OCI-LY1 (cell line): ENCODE measurements at regions not wholly inside any gene's neighbourhood (a gene's known extent, or its start where the extent isn't known, plus 50 kb on each side); places are given as distances from the start of the nearest gene placed in this dataset.

Source experiments
- H2AFZ ChIP-seq: fragments of 200-600 bp; sonication (generic), shearing (Covaris generic); 2 replicates; pipeline ENCODE4 v1.6.0; 2014; ENCODE audit warnings: antibody characterized with exemption, mild to moderate bottlenecking, low read length
- H3F3A ChIP-seq: fragments of 200-600 bp; sonication (generic), shearing (Covaris generic); 2 replicates; pipeline ENCODE4 v1.6.0; 2014; ENCODE audit warnings: mild to moderate bottlenecking, antibody characterized with exemption, low read length, moderate library complexity; ENCODE audit not compliant: insufficient read depth
- H3K27ac ChIP-seq: fragments of 200-600 bp; sonication (generic); 2 replicates; pipeline ENCODE4 v1.5.1; 2014; ENCODE audit warnings: low read length, mixed run types, mild to moderate bottlenecking, low read depth; ENCODE audit not compliant: poor library complexity, severe bottlenecking
- H3K27me3 ChIP-seq: fragments of 200-600 bp; sonication (generic); 2 replicates; pipeline ENCODE4 v1.6.0; 2014; ENCODE audit warnings: antibody characterized with exemption, mild to moderate bottlenecking, low read length, moderate library complexity; ENCODE audit not compliant: insufficient read depth
- H3K36me3 ChIP-seq: fragments of 200-600 bp; sonication (generic); 2 replicates; pipeline ENCODE4 v1.6.1; 2014; ENCODE audit warnings: mild to moderate bottlenecking, antibody characterized with exemption, low read length, moderate library complexity, mixed read lengths; ENCODE audit not compliant: insufficient read depth
- H3K4me1 ChIP-seq: fragments of 200-600 bp; sonication (generic); 2 replicates; pipeline ENCODE4 v1.5.1; 2014; ENCODE audit warnings: mild to moderate bottlenecking, low read length, moderate library complexity; ENCODE audit not compliant: insufficient read depth, severe bottlenecking
- H3K4me2 ChIP-seq: fragments of 200-600 bp; sonication (generic), shearing (Covaris generic); 2 replicates; pipeline ENCODE4 v1.6.1; 2014; ENCODE audit warnings: low read length
- H3K4me3 ChIP-seq: fragments of 200-600 bp; sonication (generic); 2 replicates; pipeline ENCODE4 v1.5.1; 2014; ENCODE audit warnings: low read length, low read depth, mild to moderate bottlenecking, mixed read lengths; ENCODE audit not compliant: poor library complexity, severe bottlenecking
- H3K79me2 ChIP-seq: fragments of 200-600 bp; shearing (Covaris generic); 2 replicates; pipeline ENCODE4 v1.6.1; 2016; ENCODE audit warnings: mixed run types, low read length, mixed read lengths; ENCODE audit not compliant: insufficient read depth
- H3K9ac ChIP-seq: fragments of 200-600 bp; sonication (generic), shearing (Covaris generic); 2 replicates; pipeline ENCODE4 v1.6.1; 2014; ENCODE audit warnings: mild to moderate bottlenecking, low read length, mixed read lengths
- H3K9me2 ChIP-seq: fragments of 200-600 bp; sonication (generic), shearing (Covaris generic); 2 replicates; pipeline ENCODE4 v1.6.1; 2014; ENCODE audit warnings: low read depth, mild to moderate bottlenecking, low read length, mixed read lengths
- H3K9me3 ChIP-seq: fragments of 200-600 bp; shearing (Covaris generic); 2 replicates; pipeline ENCODE4 v1.6.1; 2014; ENCODE audit warnings: low read length, mixed read lengths
- H4K20me1 ChIP-seq: fragments of 200-600 bp; sonication (generic), shearing (Covaris generic); 2 replicates; pipeline ENCODE4 v1.6.0; 2016; ENCODE audit warnings: mild to moderate bottlenecking, low read length; ENCODE audit not compliant: insufficient read depth
- EZH2 ChIP-seq: fragments of 200-600 bp; sonication (generic), shearing (Covaris generic); IDR thresholded peaks from 2 replicates; pipeline ENCODE4 v1.8.0; 2017; ENCODE audit warnings: borderline replicate concordance, mixed run types, mild to moderate bottlenecking, antibody characterized with exemption, low read length, moderate library complexity, mixed read lengths
- TF ChIP-seq, protein P1 (sequence below): fragments of 200-600 bp; sonication (generic), shearing (Covaris generic); IDR thresholded peaks from 2 replicates; pipeline ENCODE4 v1.5.1; 2017; ENCODE audit warnings: mild to moderate bottlenecking, antibody characterized with exemption, low read length, moderate library complexity, mixed read lengths

DNA sequence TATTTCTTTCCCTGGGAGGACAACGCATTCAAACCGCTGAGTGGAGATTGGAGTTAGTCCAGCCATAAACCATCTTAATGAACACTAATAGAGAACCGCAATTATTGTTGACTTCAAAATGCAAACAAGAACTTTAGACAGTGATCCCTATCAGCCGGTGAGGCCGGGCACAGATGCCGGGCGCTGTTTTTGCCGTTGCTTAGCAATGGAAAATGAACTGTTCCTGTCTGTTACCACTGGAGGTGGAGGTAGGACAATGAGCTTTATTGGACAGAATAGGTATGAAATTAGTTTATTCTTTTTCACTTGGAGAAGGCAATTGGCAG lies 216.8 kb downstream of the TTC8 start:
- Histone ChIP-seq H3K9me3 (no peaks in the 10 kb centered on the region), H3K36me3 (no peaks in the 10 kb centered on the region; the same call in 1 of the 2 replicates), H3F3A (no peaks in the 10 kb centered on the region), H3K4me2 (no peak overlapping the region), H4K20me1 (no peaks in the 10 kb centered on the region), H3K27ac (no peak overlapping the region), H3K4me1 (peaks cover 5% of the 10 kb centered on the region), H3K4me3 (no peak overlapping the region), H3K9me2 (no peaks in the 10 kb centered on the region), H3K27me3 (no peaks in the 10 kb centered on the region), H2AFZ (no peak overlapping the region), H3K9ac (no peak overlapping the region), H3K79me2 (no peaks in the 10 kb centered on the region)
- TF ChIP-seq, protein P1, sequence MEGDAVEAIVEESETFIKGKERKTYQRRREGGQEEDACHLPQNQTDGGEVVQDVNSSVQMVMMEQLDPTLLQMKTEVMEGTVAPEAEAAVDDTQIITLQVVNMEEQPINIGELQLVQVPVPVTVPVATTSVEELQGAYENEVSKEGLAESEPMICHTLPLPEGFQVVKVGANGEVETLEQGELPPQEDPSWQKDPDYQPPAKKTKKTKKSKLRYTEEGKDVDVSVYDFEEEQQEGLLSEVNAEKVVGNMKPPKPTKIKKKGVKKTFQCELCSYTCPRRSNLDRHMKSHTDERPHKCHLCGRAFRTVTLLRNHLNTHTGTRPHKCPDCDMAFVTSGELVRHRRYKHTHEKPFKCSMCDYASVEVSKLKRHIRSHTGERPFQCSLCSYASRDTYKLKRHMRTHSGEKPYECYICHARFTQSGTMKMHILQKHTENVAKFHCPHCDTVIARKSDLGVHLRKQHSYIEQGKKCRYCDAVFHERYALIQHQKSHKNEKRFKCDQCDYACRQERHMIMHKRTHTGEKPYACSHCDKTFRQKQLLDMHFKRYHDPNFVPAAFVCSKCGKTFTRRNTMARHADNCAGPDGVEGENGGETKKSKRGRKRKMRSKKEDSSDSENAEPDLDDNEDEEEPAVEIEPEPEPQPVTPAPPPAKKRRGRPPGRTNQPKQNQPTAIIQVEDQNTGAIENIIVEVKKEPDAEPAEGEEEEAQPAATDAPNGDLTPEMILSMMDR = no peak
- TF ChIP-seq EZH2 = no peak

DNA sequence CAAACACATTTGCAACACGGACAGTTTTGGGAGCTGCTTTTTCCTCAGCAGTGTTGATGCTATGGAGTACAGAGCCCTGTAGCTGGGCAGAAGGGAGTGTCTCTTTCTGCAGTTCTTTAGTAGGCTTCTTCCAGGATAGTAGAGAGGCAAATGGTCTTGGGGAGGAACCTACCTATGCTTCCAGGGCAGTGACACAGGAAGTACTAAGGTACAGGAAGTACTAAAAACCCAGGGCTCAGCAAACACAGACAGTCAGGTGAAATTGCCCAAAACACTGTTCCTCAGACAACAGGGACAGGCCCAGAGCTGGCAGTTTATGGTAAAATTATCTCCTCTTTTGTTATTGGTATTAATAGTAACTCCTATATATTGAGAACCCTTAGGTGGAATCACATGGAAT lies 217.6 kb downstream of the TTC8 start:
- Histone ChIP-seq H3K9me3 (no peaks in the 10 kb centered on the region), H2AFZ (no peak overlapping the region), H3F3A (no peaks in the 10 kb centered on the region), H3K27ac (no peak overlapping the region), H3K4me3 (no peak overlapping the region), H3K4me2 (no peak overlapping the region), H3K9ac (no peak overlapping the region), H4K20me1 (no peaks in the 10 kb centered on the region), H3K36me3 (no peaks in the 10 kb centered on the region; the same call in 1 of the 2 replicates), H3K9me2 (no peaks in the 10 kb centered on the region), H3K4me1 (peaks cover 5% of the 10 kb centered on the region), H3K79me2 (no peaks in the 10 kb centered on the region), H3K27me3 (no peaks in the 10 kb centered on the region)
- TF ChIP-seq EZH2 = no peak
- TF ChIP-seq, protein P1 = no peak

DNA sequence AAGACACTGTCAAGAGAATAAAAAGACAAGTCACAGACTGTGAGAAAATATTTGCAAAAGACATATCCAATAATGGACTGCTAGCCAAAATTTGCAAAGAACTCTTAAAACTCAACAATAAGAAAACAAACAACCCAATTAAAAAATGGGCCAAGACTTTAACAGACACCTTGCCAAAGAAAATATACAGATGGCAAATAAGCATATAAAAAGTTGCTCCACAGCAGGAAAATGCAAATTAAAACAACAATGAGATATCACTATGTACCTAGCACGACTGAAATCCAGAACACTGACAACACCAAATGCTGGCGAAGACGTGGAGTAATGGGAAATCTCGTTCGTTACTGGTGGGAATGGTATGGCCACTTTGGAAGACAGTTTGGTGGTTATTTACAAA lies 228.9 kb downstream of the TTC8 start:
- no peaks in the 10 kb centered on the region for H4K20me1 ChIP-seq
- H3K4me2 ChIP-seq = no peak overlapping the region
- H3K9ac ChIP-seq = no peak overlapping the region
- no peak overlapping the region for H3K4me3 ChIP-seq
- H3K36me3 ChIP-seq = no peaks in the 10 kb centered on the region
- H3K9me3 ChIP-seq = no peaks in the 10 kb centered on the region
- no peaks in the 10 kb centered on the region for H3F3A ChIP-seq
- TF ChIP-seq, protein P1 = no peak
- no peak for TF ChIP-seq EZH2
- H3K27ac ChIP-seq = no peak overlapping the region
- no peak overlapping the region for H2AFZ ChIP-seq
- H3K27me3 ChIP-seq = no peaks in the 10 kb centered on the region
- H3K4me1 ChIP-seq = no peaks in the 10 kb centered on the region
- no peaks in the 10 kb centered on the region for H3K9me2 ChIP-seq
- H3K79me2 ChIP-seq = no peaks in the 10 kb centered on the region
